ENCODE measurements at regions not wholly inside any gene's neighbourhood (a gene's known extent, or its start where the extent isn't known, plus 50 kb on each side); places are given as distances from the start of the nearest gene placed in this dataset.
"Not testable (repeated sequence)": the region's sequence is repeated elsewhere in the genome, so short reads cannot be mapped to it uniquely, and the experiment has no call there.

DNA sequence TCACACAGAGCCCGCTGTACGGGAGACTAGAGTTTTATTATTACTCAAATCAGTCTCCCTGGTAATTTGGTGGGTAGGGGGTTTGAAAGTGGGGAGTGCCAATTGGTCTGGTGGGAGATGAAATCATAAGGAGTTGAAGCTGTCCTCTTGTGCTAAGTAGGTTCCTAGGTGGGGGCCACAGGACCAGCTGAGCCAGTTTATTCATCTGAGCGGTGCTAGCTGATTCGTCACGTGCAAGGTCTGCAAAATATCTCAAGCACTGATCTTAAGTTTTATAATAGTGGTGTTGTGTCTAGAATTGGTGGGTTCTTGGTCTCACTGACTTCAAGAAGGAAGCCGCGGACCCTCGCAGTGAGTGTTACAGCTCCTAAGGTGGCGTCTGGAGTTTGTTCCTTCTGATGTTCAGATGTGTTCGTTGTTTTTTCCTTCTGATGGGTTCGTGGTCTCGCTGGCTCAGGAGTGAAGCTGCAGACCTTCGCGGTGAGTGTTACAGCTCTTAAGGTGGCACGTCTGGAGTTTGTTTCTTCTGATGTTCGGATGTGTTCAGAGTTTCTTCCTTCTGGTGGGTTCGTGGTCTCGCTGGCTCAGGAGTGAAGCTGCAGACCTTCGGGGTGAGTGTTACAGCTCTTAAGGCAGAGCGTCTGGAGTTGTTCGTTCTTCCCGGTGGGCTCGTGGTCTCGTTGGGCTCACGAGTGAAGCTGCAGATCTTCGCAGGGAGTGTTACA is 158.5 kb upstream of the GNAI1 start:
- H3K36me3 ChIP-seq (ENCODE audit: control insufficient read depth, insufficient read depth, low read length); H3K9ac ChIP-seq (ENCODE audit: low read length); H3K27ac ChIP-seq (ENCODE audit: low read depth, low read length): not testable (repeated sequence)

DNA sequence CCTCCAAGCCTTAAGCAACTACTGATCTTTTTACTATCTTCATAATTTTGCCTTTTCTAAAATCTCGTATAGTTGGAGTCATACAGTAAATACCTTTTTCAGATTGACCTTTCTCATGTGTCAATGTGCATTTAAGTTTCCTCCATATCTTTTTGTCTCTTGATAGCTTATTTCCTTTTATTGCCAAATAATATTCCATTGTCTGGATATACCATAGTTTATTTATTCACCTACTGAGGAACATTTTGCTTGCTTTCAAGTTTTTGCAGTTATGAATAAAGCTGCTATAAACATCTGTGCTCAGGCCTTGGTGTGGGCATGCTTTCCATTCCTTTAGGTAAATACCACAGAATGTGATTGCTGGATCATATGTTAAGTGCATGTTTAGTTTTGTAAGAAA is 161.2 kb upstream of the GNAI1 start:
- no peak overlapping the region for H3K27ac ChIP-seq (ENCODE audit: low read depth, low read length)
- no peaks in the 10 kb centered on the region for H3K36me3 ChIP-seq (ENCODE audit: control insufficient read depth, insufficient read depth, low read length)
- H3K4me1 ChIP-seq (ENCODE audit: control insufficient read depth, insufficient read depth, low read length), result no peaks in the 10 kb centered on the region
- no peaks in the 10 kb centered on the region for H3K27me3 ChIP-seq (ENCODE audit: control insufficient read depth, insufficient read depth, low read length)
- H3K9ac ChIP-seq (ENCODE audit: low read length), result no peak overlapping the region
- H3K4me3 ChIP-seq (ENCODE audit: low read length), result no peak overlapping the region

More for the DNA sequence above, 158.5 kb upstream of the GNAI1 start:
- not testable (repeated sequence) for H3K27me3 ChIP-seq (ENCODE audit: control insufficient read depth, insufficient read depth, low read length); H3K4me3 ChIP-seq (ENCODE audit: low read length); H3K4me1 ChIP-seq (ENCODE audit: control insufficient read depth, insufficient read depth, low read length)

DNA sequence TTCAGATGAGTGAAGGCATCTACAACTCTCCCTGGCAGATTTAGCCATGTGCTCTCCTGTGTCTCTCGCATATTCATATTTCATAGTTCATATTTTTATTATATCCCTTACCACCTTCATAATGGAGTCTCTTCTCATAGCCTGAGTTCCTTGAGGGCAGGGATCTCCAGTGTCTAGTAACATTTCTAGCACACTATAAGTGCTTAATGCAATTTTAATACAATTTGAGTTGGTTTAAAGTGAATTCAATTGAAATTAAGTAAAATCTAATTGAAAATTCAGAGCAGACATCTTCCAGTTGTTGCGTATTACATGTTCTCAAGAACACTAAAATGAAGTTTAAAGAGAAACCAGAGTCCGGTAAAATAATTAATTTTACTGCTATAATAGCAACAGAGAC is 163.6 kb upstream of the GNAI1 start:
- H3K27ac ChIP-seq (ENCODE audit: low read depth, low read length), result no peak overlapping the region
- no peak overlapping the region for H3K9ac ChIP-seq (ENCODE audit: low read length)
- H3K4me3 ChIP-seq (ENCODE audit: low read length), result no peak overlapping the region
- H3K27me3 ChIP-seq (ENCODE audit: control insufficient read depth, insufficient read depth, low read length), result no peaks in the 10 kb centered on the region
- no peaks in the 10 kb centered on the region for H3K36me3 ChIP-seq (ENCODE audit: control insufficient read depth, insufficient read depth, low read length)
- H3K4me1 ChIP-seq (ENCODE audit: control insufficient read depth, insufficient read depth, low read length), result no peaks in the 10 kb centered on the region

DNA sequence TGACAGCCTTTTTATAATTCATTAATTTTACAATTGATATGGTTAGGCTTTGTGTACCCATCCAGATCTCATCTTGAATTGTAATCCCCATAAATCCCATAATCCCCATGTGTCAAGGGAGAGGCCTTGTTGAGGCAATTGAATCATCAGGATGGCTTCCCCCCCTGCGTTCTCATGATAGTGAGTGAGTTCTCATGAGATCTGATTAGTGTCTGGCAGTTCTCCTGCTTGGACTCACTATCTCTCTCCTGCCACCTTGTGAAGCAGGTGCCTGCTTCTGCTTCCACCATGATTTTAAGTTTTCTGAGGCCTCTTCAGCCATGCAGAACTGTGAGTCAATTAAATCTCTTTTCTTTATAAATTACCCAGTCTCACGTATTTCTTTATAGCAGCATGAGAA is 165.7 kb upstream of the GNAI1 start:
- H3K27ac ChIP-seq (ENCODE audit: low read depth, low read length), result no peak overlapping the region
- H3K27me3 ChIP-seq (ENCODE audit: control insufficient read depth, insufficient read depth, low read length), result no peaks in the 10 kb centered on the region
- H3K9ac ChIP-seq (ENCODE audit: low read length), result no peak overlapping the region
- no peaks in the 10 kb centered on the region for H3K36me3 ChIP-seq (ENCODE audit: control insufficient read depth, insufficient read depth, low read length)
- H3K4me1 ChIP-seq (ENCODE audit: control insufficient read depth, insufficient read depth, low read length), result no peaks in the 10 kb centered on the region
- no peak overlapping the region for H3K4me3 ChIP-seq (ENCODE audit: low read length)

DNA sequence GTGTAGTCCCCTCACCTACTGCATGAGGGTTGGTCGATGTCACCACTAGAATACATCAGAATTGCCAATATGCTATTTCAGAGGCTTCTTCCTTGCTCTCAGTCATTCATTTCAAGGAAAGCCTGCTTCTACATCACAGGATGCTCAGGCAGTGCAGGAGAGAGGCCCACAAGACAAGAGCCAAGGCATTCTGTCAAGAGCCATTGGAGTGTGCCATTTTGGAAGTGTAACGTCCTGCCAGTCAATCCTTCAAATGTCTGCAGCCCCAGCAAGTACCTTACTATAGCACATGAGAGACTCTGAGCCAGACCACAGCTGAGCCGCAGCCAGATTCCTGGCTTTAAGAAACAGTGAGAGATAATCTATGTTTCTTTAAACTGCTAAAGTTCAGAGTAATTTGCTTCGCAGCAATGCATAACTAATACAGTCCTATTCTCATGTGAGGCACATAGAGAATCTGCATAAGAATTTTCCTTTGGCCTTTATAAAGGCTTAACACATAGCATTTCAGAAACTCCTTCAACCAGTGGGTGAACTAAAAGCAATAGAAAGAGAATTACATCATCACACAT is 166.5 kb upstream of the GNAI1 start:
- Histone ChIP-seq H3K27me3 (ENCODE audit: control insufficient read depth, insufficient read depth, low read length) (no peaks in the 10 kb centered on the region), H3K27ac (ENCODE audit: low read depth, low read length) (no peak overlapping the region), H3K36me3 (ENCODE audit: control insufficient read depth, insufficient read depth, low read length) (no peaks in the 10 kb centered on the region), H3K4me3 (ENCODE audit: low read length) (no peak overlapping the region), H3K9ac (ENCODE audit: low read length) (no peak overlapping the region), H3K4me1 (ENCODE audit: control insufficient read depth, insufficient read depth, low read length) (no peaks in the 10 kb centered on the region)

DNA sequence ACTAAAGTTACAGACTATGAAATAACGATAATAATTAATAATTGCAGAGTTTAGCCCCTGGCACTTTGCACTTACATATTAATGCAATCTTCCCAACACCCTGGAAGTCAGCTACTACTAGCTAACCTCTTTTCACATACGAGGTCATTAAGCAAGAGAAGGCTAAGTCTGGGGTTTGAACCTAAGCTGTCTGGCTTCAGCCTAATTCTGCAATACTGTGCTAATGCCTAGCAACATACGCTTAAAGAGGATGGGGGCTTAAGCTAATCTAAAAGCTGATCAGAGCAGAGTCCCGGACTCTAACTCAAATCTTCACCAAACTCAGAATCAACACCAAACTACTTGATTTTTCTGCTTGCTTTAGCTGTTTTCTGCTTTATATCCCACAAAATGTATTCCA is 168.7 kb upstream of the GNAI1 start:
- Histone ChIP-seq H3K36me3 (ENCODE audit: control insufficient read depth, insufficient read depth, low read length) (no peaks in the 10 kb centered on the region), H3K27me3 (ENCODE audit: control insufficient read depth, insufficient read depth, low read length) (no peaks in the 10 kb centered on the region), H3K27ac (ENCODE audit: low read depth, low read length) (no peak overlapping the region), H3K4me3 (ENCODE audit: low read length) (no peak overlapping the region), H3K4me1 (ENCODE audit: control insufficient read depth, insufficient read depth, low read length) (no peaks in the 10 kb centered on the region), H3K9ac (ENCODE audit: low read length) (no peak overlapping the region)

DNA sequence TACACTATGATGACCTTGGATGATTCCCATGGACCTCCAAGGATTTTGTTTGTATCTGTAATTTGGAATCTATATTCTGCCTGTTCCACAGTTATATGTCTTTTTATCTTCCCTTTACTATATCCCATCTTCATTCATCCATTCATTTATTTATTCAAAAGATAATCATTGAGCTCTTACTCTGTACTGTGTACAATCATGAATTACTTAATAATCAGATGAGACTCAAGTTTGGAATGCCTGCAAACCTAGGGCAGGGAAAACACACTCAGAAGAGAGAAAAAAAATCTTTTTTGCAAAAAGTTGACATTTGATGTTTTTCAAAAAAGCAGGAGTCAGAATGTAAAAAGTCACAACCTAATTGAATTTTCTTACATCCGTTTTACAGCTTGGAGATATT is 170.2 kb upstream of the GNAI1 start:
- no peak overlapping the region for H3K9ac ChIP-seq (ENCODE audit: low read length)
- no peaks in the 10 kb centered on the region for H3K27me3 ChIP-seq (ENCODE audit: control insufficient read depth, insufficient read depth, low read length)
- H3K27ac ChIP-seq (ENCODE audit: low read depth, low read length), result no peak overlapping the region
- H3K4me3 ChIP-seq (ENCODE audit: low read length), result no peak overlapping the region
- no peaks in the 10 kb centered on the region for H3K4me1 ChIP-seq (ENCODE audit: control insufficient read depth, insufficient read depth, low read length)
- no peaks in the 10 kb centered on the region for H3K36me3 ChIP-seq (ENCODE audit: control insufficient read depth, insufficient read depth, low read length)

DNA sequence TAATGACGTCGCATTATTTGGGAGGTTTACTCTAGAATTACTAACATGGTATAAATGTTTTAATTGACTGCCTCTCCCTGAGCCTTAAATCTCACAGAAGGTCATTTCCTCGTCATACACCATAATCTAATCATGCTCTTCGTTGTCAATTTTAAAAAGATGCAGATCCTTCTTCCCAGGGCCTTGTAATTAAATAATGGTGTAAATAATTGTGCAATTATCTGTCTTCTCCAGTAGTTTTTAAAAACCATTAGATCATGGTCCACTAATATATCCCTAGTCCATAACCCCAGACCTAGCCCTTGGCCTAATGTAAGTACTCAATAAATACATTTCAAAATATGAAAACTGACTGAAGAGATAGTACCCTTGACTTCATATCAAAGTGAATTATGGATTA is 181.5 kb upstream of the GNAI1 start:
- H3K36me3 ChIP-seq (ENCODE audit: control insufficient read depth, insufficient read depth, low read length), result no peaks in the 10 kb centered on the region
- H3K9ac ChIP-seq (ENCODE audit: low read length), result no peak overlapping the region
- H3K27me3 ChIP-seq (ENCODE audit: control insufficient read depth, insufficient read depth, low read length), result no peaks in the 10 kb centered on the region
- no peak overlapping the region for H3K4me3 ChIP-seq (ENCODE audit: low read length)
- no peaks in the 10 kb centered on the region for H3K4me1 ChIP-seq (ENCODE audit: control insufficient read depth, insufficient read depth, low read length)
- no peak overlapping the region for H3K27ac ChIP-seq (ENCODE audit: low read depth, low read length)

DNA sequence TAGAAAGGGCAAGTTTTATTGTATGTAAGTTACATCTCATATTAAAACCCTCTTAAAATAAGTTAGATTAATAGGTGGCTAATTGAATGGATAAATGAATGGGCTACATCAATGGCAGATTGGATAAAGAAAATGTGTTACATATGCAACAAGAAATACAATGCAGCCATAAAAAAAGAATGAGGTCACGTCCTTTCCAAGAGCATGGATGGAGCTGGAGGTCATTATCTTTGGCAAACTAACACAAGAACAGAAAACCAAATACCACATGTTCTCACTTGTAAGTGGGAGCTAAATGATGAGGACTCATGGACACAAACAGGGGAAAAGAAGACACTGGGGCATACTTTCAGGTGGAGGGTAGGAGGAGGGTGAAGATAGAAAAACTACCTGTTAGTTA is 182.2 kb upstream of the GNAI1 start:
- no peak overlapping the region for H3K4me3 ChIP-seq (ENCODE audit: low read length)
- H3K27ac ChIP-seq (ENCODE audit: low read depth, low read length), result no peak overlapping the region

DNA sequence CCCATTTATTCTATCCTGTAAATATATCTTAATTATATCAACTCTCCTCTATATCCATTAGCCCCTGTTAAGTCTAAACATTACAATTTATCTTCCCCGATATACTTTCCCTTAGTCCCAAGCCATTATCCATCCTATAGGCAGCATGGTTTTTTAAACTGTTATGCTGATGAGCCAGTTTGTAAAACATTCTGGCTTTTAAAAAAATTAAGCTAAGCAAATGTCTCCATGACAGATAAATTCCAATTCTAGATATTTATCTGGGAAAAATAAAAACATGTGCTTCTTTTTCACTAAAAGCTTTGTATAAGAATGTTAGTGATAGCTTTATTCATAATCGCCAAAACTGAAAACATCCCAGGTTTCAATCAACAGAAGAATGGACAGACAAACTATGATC is 183.2 kb upstream of the GNAI1 start:
- Histone ChIP-seq H3K27ac (ENCODE audit: low read depth, low read length) (no peak overlapping the region), H3K4me1 (ENCODE audit: control insufficient read depth, insufficient read depth, low read length) (no peaks in the 10 kb centered on the region), H3K9ac (ENCODE audit: low read length) (no peak overlapping the region), H3K36me3 (ENCODE audit: control insufficient read depth, insufficient read depth, low read length) (no peaks in the 10 kb centered on the region), H3K4me3 (ENCODE audit: low read length) (no peak overlapping the region), H3K27me3 (ENCODE audit: control insufficient read depth, insufficient read depth, low read length) (no peaks in the 10 kb centered on the region)

More for the DNA sequence above, 182.2 kb upstream of the GNAI1 start:
- no peaks in the 10 kb centered on the region for H3K4me1 ChIP-seq (ENCODE audit: control insufficient read depth, insufficient read depth, low read length)
- H3K9ac ChIP-seq (ENCODE audit: low read length), result no peak overlapping the region
- H3K27me3 ChIP-seq (ENCODE audit: control insufficient read depth, insufficient read depth, low read length), result no peaks in the 10 kb centered on the region
- H3K36me3 ChIP-seq (ENCODE audit: control insufficient read depth, insufficient read depth, low read length), result no peaks in the 10 kb centered on the region

DNA sequence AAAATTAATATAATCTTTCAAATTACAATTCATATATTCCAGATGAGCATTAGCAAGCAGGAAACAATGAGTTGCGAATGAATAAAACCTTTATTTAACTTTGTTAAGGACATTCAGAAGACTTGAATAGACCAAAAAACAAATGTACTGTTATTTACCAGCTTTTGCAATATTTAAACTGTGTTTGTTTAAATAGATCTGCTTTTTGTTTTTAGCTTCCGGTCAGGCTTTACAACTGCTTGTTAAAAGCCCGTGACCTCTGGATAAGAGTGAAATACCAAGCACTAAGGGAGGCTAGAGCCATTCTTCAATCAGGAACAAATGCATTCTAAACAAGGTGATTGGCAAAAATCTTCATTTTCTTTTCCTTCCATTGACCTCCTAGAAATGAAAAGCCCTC is 184.9 kb upstream of the GNAI1 start:
- H3K27ac ChIP-seq (ENCODE audit: low read depth, low read length), result no peak overlapping the region
- no peaks in the 10 kb centered on the region for H3K27me3 ChIP-seq (ENCODE audit: control insufficient read depth, insufficient read depth, low read length)
- no peaks in the 10 kb centered on the region for H3K36me3 ChIP-seq (ENCODE audit: control insufficient read depth, insufficient read depth, low read length)
- H3K4me1 ChIP-seq (ENCODE audit: control insufficient read depth, insufficient read depth, low read length), result no peaks in the 10 kb centered on the region
- H3K9ac ChIP-seq (ENCODE audit: low read length), result no peak overlapping the region
- H3K4me3 ChIP-seq (ENCODE audit: low read length), result no peak overlapping the region

DNA sequence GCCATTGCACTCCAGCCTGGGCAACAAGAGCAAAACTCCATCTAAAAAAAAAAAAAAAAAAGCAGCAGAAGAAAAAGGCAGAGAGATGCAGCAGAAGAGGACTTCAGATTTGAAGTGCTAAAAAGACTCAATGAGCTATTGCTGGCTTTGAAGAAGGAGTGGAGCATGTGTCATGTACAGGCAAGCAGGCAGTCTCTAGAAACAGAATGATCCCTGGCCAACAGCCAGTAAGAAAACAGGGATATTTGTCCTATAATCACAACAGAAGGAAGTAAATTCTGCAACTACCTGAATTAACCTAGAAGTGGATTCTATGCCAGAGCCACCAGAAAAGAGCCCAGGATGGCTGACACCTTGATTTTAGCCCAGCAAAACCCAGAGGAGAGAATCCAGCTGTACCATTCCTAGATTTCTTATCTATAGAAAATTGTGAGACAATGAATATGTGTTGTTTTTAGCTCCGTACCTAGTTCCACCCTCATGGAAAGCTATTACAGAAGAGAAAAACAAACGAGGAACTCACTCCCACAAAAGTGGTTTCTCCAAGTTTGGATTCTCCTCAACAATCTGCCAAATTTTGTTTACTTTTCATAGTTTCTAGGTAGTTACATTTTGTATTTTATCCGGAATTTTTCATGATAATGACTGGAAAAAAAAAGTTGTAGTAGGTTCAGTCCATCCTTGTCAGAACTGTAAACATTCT is 198.2 kb upstream of the GNAI1 start:
- no peaks in the 10 kb centered on the region for H3K4me1 ChIP-seq (ENCODE audit: control insufficient read depth, insufficient read depth, low read length)
- H3K27me3 ChIP-seq (ENCODE audit: control insufficient read depth, insufficient read depth, low read length), result no peaks in the 10 kb centered on the region
- no peak overlapping the region for H3K9ac ChIP-seq (ENCODE audit: low read length)
- H3K27ac ChIP-seq (ENCODE audit: low read depth, low read length), result no peak overlapping the region
- no peaks in the 10 kb centered on the region for H3K36me3 ChIP-seq (ENCODE audit: control insufficient read depth, insufficient read depth, low read length)
- no peak overlapping the region for H3K4me3 ChIP-seq (ENCODE audit: low read length)

DNA sequence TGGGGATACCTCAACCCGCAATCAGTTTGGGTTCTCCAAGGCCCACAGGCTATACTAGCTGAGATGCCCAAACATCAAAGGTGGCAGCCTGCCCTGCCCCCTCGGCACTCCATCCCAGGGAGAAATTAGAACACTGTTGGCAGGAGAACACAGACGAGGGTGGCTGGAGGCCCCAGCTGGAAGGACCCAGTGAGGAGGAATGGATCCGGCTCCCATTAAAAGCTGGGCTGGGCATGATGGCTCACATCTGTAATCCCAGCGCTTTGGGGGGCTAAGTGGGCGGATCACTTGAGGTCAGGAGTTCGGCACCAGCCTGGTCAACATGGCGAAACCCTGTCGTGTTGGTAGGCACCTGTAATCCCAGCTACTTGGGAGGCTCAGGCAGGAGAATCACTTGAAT is 199.9 kb upstream of the GNAI1 start:
- no peaks in the 10 kb centered on the region for H3K4me1 ChIP-seq (ENCODE audit: control insufficient read depth, insufficient read depth, low read length)
- no peaks in the 10 kb centered on the region for H3K36me3 ChIP-seq (ENCODE audit: control insufficient read depth, insufficient read depth, low read length)
- H3K9ac ChIP-seq (ENCODE audit: low read length), result no peak overlapping the region
- H3K4me3 ChIP-seq (ENCODE audit: low read length), result no peak overlapping the region
- H3K27me3 ChIP-seq (ENCODE audit: control insufficient read depth, insufficient read depth, low read length), result no peaks in the 10 kb centered on the region
- H3K27ac ChIP-seq (ENCODE audit: low read depth, low read length), result no peak overlapping the region

Measured in rectal smooth muscle tissue (tissue), 1 donor.